HCT116 (cell line): ENCODE measurements at regions not wholly inside any gene's neighbourhood (a gene's known extent, or its start where the extent isn't known, plus 50 kb on each side); places are given as distances from the start of the nearest gene placed in this dataset.
"Not testable (repeated sequence)": the region's sequence is repeated elsewhere in the genome, so short reads cannot be mapped to it uniquely, and the experiment has no call there.

Source experiments
- ATAC-seq: fragments of 200-7000 bp; cut with Tn5 transposase; 2 replicates; pipeline ENCODE4 v1.9.1; 2020; ENCODE audit warnings: mild to moderate bottlenecking, moderate library complexity
- BruUV-seq: library from RNA; stranded (reverse); fragments of 400-500 nt; replicated peaks from 2 replicates; lab custom pipeline; 2021; lab: Mats Ljungman, UMichigan
- CTCF ChIA-PET: fragments of 300-600 bp; sonication (Branson Sonifier 250); formaldehyde crosslinking; loops from one replicate; lab custom pipeline; 2021; ENCODE audit warnings: antibody characterized with exemption; lab: Charles Lee
- POLR2A ChIA-PET: fragments of 300-600, 350-600 bp; sonication (Branson Sonifier 250); formaldehyde crosslinking; loops from one replicate; lab custom pipeline; 2021; ENCODE audit warnings: antibody characterized with exemption; lab: Charles Lee
- RAD21 ChIA-PET, 2 experiments: fragments of 300-600 bp; sonication (Branson Sonifier 250); formaldehyde crosslinking; loops; one replicate each; lab custom pipeline; 2023; ENCODE audit warnings: low total read pairs in 2 of 2; ENCODE audit not compliant: uncharacterized antibody in 2 of 2, unreplicated experiment in 2 of 2, low non-redundant PET in 1 of 2; lab: Charles Lee
- DNase-seq: peaks from one replicate; pipeline ENCODE4 v3.0.0-alpha.2; 2010; ENCODE audit warnings: low read depth, low spot score
- H2AFZ ChIP-seq: fragments of 200-600 bp; shearing (Covaris generic), sonication (generic); 2 replicates; pipeline ENCODE4 v1.6.1; 2017; ENCODE audit warnings: low read depth, mixed run types, mixed read lengths, antibody characterized with exemption, low read length; ENCODE audit not compliant: poor library complexity, severe bottlenecking
- H3K27ac ChIP-seq: 2 replicates; pipeline ENCODE4 v1.5.1; 2012; ENCODE audit warnings: low read depth, low read length
- H3K27me3 ChIP-seq: fragments of 200-600 bp; sonication (generic); 2 replicates; pipeline ENCODE4 v1.6.1; 2016; ENCODE audit warnings: mixed run types, low read length, mixed read lengths; ENCODE audit not compliant: insufficient read depth
- H3K36me3 ChIP-seq, 2 experiments: fragments of 200-500 bp in 1 of 2; fragments of 200-600 bp in 1 of 2; sonication (Bioruptor generic) in 1 of 2; sonication (generic) in 1 of 2; 2 replicates each; pipeline versions ENCODE4 v1.5.1 to v1.6.1; 2014 to 2016; ENCODE audit warnings: low read length in 2 of 2, inconsistent platforms in 1 of 2, mixed read lengths in 1 of 2, mixed run types in 1 of 2; ENCODE audit not compliant: insufficient read depth in 2 of 2, control insufficient read depth in 1 of 2
- H3K4me1 ChIP-seq, 2 experiments: fragments of 200-600 bp in 1 of 2; sonication (generic) in 1 of 2; 2 replicates each; pipeline versions ENCODE4 v1.5.1 to v1.6.1; 2012 to 2017; ENCODE audit warnings: low read length in 2 of 2, inconsistent platforms in 1 of 2, mild to moderate bottlenecking in 1 of 2, mixed read lengths in 1 of 2, mixed run types in 1 of 2, moderate library complexity in 1 of 2; ENCODE audit not compliant: insufficient read depth in 2 of 2, control insufficient read depth in 1 of 2
- H3K4me2 ChIP-seq: fragments of 200-600 bp; sonication (generic); 2 replicates; pipeline ENCODE4 v1.6.1; 2017; ENCODE audit warnings: mixed run types, low read length, mixed read lengths
- H3K4me3 ChIP-seq, 2 experiments: fragments of 200-600 bp in 1 of 2; sonication (generic) in 1 of 2; replicated peaks in 1 of 2; 2 replicates each; pipeline ENCODE4 v1.5.1; 2011 to 2016; ENCODE audit warnings: low read length in 2 of 2, control low read depth in 1 of 2, low read depth in 1 of 2, mild to moderate bottlenecking in 1 of 2, mixed read lengths in 1 of 2, mixed run types in 1 of 2
- H3K79me2 ChIP-seq: fragments of 200-600 bp; sonication (generic); 2 replicates; pipeline ENCODE4 v1.6.1; 2017; ENCODE audit warnings: mild to moderate bottlenecking, mixed run types, low read length, moderate library complexity, mixed read lengths; ENCODE audit not compliant: insufficient read depth
- H3K9ac ChIP-seq: fragments of 200-600 bp; sonication (generic); 2 replicates; pipeline ENCODE4 v1.6.1; 2016; ENCODE audit warnings: low read length, mixed read lengths
- H3K9me2 ChIP-seq: fragments of 200-600 bp; sonication (generic), shearing (Covaris generic); 2 replicates; pipeline ENCODE4 v1.6.1; 2017; ENCODE audit warnings: mixed run types, mild to moderate bottlenecking, moderate library complexity; ENCODE audit not compliant: insufficient read depth
- H3K9me3 ChIP-seq, 2 experiments: fragments of 200-500 bp in 1 of 2; fragments of 200-600 bp in 1 of 2; sonication (Bioruptor generic) in 1 of 2; sonication (generic) in 1 of 2; 2 replicates each; pipeline ENCODE4 v1.6.1; 2014 to 2017; ENCODE audit warnings: low read length in 2 of 2, mixed read lengths in 2 of 2, inconsistent platforms in 1 of 2, low read depth in 1 of 2, mild to moderate bottlenecking in 1 of 2, mixed run types in 1 of 2, moderate library complexity in 1 of 2; ENCODE audit not compliant: control insufficient read depth in 1 of 2, insufficient read depth in 1 of 2
- H4K20me1 ChIP-seq: fragments of 200-600 bp; sonication (generic), shearing (Covaris generic); 2 replicates; pipeline ENCODE4 v1.6.1; 2017; ENCODE audit warnings: mixed run types, mild to moderate bottlenecking, moderate library complexity; ENCODE audit not compliant: insufficient read depth
- intact Hi-C: fragments of 100-400 bp; cut with micrococcal nuclease; formaldehyde crosslinking; loops from 2 replicates; pipeline ENCODE4 v1.10.0; 2022

DNA sequence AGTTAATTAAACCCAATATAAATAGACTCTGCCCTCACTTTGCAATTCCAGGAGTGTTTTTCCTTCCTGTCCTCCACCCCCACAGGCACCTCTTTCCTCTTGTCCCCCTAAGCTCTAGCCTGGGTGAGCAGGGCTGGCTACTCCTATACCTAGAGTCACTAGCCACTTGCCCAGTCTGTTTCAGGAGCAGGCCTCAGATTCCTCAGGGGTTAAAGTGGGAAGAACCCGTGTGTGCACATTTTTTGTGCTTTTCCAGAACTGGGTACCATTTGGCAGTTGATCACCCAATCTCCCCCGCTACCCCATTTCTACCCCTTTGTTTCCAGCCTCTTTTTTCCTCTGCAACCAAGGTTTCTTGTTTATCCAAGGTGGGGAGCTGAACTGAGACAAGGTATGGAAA lies 153.4 kb downstream of the OR4F15 start:
- H4K20me1 ChIP-seq, H3K4me2 ChIP-seq, H2AFZ ChIP-seq, H3K9me2 ChIP-seq, H3K27me3 ChIP-seq, H3K4me3 ChIP-seq, H3K9me3 ChIP-seq, RAD21 ChIA-PET, H3K27ac ChIP-seq, DNase-seq, CTCF ChIA-PET, H3K36me3 ChIP-seq, intact Hi-C loops, BruUV-seq, H3K9ac ChIP-seq, H3K4me1 ChIP-seq, POLR2A ChIA-PET, H3K79me2 ChIP-seq, ATAC-seq: not testable (repeated sequence)

GRCh38 chr15:101965860-101966259 lies 153.9 kb downstream of the OR4F15 start:
- H2AFZ ChIP-seq, POLR2A ChIA-PET, H3K9ac ChIP-seq, DNase-seq, H4K20me1 ChIP-seq, CTCF ChIA-PET, H3K36me3 ChIP-seq, H3K4me2 ChIP-seq, BruUV-seq, H3K4me1 ChIP-seq, H3K27ac ChIP-seq, H3K27me3 ChIP-seq, H3K79me2 ChIP-seq, H3K9me2 ChIP-seq, H3K9me3 ChIP-seq, ATAC-seq, intact Hi-C loops, H3K4me3 ChIP-seq, RAD21 ChIA-PET: not testable (repeated sequence)

DNA sequence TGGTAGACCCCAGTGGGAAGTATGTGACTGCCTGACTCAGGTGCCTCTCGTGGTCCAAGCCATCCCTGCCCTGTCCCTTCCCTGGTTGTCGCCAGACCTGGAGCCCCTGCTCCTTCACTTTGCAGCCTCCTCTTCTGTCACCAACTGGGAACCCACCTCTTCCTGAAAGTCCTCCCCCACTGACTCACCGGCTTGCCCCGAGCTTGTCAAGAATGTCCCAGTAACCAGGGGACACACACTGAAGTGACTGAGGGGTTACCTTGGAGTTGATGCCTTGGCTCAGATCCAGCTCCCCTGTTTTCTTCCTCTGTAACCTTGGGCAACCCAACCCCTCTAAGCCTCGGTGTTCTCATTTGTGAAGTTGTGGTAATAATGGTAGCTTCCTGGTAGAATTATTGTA lies 155.4 kb downstream of the OR4F15 start:
- BruUV-seq, intact Hi-C loops, H2AFZ ChIP-seq, H4K20me1 ChIP-seq, CTCF ChIA-PET, POLR2A ChIA-PET, RAD21 ChIA-PET, ATAC-seq, H3K4me2 ChIP-seq, H3K27ac ChIP-seq, H3K9me3 ChIP-seq, DNase-seq, H3K36me3 ChIP-seq, H3K9me2 ChIP-seq, H3K27me3 ChIP-seq, H3K79me2 ChIP-seq, H3K4me1 ChIP-seq, H3K4me3 ChIP-seq, H3K9ac ChIP-seq: not testable (repeated sequence)

- BruUV-seq, intact Hi-C loops, H3K4me3 ChIP-seq, ATAC-seq, H3K9me2 ChIP-seq, CTCF ChIA-PET, DNase-seq, H3K9me3 ChIP-seq, POLR2A ChIA-PET, H4K20me1 ChIP-seq, RAD21 ChIA-PET, H3K27me3 ChIP-seq, H3K9ac ChIP-seq, H3K79me2 ChIP-seq, H2AFZ ChIP-seq, H3K27ac ChIP-seq, H3K36me3 ChIP-seq, H3K4me2 ChIP-seq, H3K4me1 ChIP-seq: not testable (repeated sequence)
Measured at GRCh38 chr15:101970605-101971004, 158.6 kb downstream of the OR4F15 start.

GRCh38 chr15:101977281-101977680 lies 165.3 kb downstream of the OR4F15 start:
- CTCF ChIA-PET, H3K4me3 ChIP-seq, BruUV-seq, H3K4me2 ChIP-seq, ATAC-seq, H3K4me1 ChIP-seq, intact Hi-C loops, DNase-seq, H3K27me3 ChIP-seq, H3K36me3 ChIP-seq, H3K9ac ChIP-seq, H3K27ac ChIP-seq, RAD21 ChIA-PET, H3K9me2 ChIP-seq, H3K9me3 ChIP-seq, H4K20me1 ChIP-seq, POLR2A ChIA-PET, H3K79me2 ChIP-seq, H2AFZ ChIP-seq: not testable (repeated sequence)
